HG03039 (cell line): ENCODE measurements at regions not wholly inside any gene's neighbourhood (a gene's known extent, or its start where the extent isn't known, plus 50 kb on each side); places are given as distances from the start of the nearest gene placed in this dataset.

Experiments used
- ATAC-seq: cut with Tn5 transposase; IDR thresholded peaks from one replicate; pipeline ENCODE4 v1.9.1; 2021; ENCODE audit warnings: mild to moderate bottlenecking, moderate library complexity; ENCODE audit not compliant: unreplicated experiment

DNA sequence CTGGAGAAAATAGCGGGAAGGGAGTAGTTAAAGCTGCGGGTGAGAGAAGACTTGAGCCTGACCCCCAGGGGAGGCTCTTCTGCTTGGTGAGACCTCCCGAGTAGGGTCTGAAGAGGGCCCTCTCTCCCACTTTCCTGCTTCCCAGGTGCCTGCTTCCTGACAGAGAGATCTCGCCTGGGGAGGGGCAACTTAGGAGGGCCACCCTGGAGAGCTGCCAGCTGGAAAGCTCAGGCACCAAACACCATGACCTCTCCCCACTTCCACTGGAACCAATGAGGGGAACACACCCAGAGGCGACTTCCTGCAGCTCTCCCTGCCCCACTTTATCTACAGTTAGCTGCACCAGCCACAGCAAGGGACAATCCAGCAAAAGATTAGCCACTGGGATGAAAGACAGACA lies 208.0 kb downstream of the TBXT start:
- no peak for ATAC-seq

DNA sequence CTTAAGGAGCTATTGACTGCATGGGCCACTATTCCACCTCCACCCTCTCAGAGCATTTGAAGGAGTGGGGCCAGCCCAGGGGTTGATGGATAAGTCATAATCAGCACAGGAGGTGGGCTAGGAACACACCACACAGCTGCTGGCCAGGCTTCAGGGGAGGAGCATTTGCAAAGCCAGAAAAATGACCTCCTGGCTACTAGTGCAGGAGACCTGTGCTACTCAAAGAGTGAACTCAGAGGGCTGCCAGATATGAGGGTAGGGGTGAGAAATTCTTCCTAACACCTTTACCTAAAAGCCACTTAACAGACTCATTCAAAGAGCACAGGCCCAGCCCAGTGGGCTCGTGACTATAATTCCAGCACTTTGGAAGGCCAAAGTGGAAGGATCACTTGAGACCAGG lies 210.8 kb downstream of the TBXT start:
- no peak for ATAC-seq

DNA sequence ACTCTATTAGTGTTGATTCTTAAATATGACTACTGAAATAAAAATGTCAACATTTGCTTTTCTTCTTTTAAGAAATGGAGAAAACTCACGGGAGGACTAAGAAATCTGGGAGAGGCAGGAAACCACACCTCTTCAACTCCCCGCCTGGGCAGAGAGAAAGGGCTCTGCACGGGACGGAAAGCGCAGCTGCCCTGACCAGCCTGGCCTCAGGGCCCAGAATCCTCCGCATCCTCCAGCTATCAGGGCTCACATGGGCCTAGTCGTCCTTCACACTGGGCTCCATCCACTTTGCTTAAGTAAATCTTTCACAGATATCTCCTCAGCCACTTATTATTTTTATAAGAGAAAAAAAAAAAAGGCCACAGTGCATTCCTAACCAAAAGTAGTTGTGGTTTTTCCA lies 215.1 kb downstream of the TBXT start:
- ATAC-seq, result no peak

DNA sequence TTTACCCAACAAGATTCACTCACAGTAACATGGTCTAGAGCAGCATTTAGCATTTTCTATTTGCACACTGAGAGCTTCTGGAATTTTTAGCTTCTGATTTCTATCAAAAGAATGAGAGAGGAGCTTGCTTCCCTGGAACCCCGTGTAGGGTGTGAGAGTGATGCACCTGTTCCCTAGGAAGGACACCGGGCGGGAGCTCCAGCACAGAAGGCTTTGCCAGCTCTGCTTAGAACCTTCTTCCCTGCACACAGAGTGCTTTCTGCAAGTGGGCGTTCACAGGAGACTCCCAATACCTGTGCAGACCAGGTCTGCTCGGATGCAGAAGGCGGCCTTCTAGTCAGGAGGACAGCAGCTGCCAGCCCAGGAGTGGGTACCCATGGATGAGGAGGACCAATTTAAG lies 217.3 kb downstream of the TBXT start:
- no peak for ATAC-seq

DNA sequence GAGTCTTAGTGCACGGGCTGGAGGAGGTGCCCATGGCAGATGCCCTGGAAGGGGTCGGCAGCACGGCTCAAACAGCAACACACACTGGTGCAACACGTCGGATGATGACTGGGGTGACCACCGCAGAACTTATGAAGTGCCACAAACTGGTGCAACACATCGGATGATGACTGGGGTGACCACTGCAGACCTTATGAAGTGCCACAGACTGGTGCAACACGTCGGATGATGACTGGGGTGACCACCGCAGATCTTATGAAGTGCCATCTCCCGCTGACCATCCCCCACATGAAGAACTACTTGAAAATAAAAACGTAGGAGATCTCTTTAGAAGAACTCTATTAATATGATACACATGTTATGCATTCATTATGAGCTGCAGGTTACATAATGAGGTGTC lies 218.3 kb downstream of the TBXT start:
- no peak for ATAC-seq

DNA sequence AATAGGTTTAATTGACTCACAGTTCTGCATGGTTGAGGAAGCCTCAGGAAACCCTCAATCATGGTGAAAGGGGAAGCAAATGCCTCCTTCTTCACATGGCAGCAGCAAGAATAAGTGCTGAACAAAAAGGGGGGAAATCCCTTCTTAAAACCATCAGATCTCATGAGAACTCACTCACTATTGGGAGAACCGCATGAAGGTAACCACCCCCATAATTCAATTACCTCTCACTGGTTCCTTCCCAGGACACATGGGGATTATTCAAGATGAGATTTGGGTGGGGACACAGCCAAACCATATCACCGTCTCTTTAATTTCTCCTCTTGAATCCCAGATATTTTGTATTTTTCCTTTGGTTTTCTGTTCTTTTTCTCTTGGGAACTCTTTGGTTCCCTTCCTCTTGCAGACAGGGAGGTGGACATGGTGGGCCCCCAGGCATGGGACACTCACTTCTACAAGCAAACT lies 223.6 kb downstream of the TBXT start:
- no peak for ATAC-seq

DNA sequence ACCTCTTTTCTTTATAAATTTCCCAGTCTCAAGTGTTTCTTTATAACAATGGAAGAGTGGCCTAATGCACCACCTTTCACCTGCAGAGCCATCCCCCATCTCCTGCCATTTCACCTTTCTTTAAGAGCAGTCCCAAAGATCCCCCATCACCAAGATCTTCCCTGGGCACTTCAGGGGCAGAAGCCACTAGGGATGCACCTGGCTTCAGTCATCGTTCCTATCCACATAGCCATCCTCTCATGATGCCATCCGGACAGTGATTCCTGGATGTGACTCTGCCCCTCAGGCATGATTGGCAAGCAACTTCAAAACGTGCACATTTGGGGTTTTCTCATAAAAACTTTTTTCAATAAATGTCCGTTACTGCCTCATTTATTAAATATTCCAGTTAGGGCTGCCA lies 225.9 kb downstream of the TBXT start:
- no peak for ATAC-seq

DNA sequence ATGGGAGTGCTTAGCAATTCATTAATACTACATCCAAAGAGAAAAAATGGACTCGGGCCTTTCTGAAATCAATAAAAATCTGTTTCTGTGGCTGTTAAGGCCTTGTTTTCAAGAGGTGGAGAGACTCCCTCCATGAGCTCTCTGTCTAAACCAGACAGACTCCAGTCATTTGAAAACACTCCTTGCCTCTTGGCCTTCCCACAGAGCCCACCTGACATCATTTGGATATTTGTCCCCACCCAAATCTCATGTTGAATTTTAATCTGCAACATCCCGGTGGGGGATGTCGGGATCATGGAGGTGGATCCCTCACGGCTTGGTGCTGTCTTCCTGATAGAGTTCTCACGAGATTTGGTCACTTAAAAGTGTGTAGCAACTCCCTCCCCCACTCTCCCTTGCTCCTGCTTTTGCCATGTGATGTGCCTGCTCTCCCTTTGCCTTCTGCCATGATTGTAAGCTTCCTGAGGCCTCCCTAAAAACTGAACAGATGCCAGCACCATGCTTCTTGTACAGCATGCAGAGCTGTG lies 226.3 kb downstream of the TBXT start:
- ATAC-seq, result no peak

DNA sequence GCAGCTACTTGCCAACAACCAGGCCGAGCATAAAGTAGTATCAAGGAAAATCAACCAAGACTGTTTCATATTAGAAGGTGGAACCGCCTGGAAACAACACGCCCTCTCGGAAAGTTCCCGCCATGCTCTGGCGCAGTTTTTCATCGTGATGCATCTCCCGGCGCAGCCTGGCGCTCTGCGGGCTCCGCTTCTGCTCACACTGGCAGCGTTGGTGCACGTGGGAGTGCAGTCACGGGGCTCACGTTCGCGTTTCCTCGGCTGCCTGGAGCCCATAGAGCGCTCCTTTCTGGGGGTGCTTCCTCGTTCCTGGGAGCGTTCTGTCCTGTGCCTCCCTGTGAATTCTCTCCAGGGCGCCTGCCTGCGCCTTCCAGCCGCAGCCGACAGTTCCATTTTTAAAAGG lies 227.3 kb downstream of the TBXT start:
- ATAC-seq, result no peak

DNA sequence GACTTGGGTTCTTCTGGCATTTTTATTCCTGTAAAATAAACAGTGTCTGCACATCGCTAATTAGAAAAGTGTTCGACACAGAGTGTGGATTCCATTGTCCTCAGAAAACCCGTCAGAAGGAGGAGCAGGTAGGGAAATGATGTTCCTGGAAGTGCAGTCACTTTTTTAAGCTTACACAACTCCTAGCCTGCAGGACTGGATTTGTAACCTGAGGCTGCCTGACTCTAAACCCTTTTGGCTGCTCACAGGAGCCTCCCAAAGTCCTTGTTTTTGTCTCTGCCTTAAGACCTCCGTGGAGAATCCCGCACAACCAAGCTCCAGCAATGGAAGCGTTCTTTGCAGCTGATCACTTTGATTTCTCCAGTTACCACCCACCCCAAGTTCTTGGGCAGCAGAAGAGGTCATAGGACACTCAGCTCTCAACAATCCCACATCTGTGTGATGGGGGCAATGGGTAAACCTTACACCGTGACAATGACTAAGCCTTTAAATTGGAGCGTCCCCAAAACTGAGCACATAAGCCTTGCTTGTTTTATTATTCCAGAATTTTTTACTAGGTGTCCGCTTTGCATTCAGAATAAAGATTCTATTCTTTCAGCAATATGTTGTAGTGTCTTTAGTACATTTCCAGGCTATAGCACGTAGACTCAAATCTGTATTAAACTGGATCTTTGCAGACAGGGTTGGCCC lies 227.9 kb downstream of the TBXT start:
- ATAC-seq, result no peak

DNA sequence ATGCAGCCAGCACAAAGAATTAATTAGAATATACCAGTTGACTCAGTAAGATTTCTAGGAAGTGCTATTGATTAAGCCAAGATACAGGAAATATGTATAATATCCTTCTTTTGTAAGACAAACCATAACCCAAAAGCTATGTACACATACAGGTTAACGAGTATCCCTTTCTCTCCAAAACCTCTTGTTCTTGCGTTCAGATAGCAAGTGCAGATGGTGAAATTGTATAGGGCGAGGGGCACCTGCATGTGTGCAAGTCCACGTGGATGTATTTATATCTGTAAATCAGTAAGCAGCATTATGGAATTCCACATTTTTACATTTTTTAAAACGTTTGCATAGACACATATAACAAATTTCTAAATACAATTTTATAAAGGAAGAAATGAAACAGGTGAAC lies 228.6 kb downstream of the TBXT start:
- ATAC-seq, result no peak

DNA sequence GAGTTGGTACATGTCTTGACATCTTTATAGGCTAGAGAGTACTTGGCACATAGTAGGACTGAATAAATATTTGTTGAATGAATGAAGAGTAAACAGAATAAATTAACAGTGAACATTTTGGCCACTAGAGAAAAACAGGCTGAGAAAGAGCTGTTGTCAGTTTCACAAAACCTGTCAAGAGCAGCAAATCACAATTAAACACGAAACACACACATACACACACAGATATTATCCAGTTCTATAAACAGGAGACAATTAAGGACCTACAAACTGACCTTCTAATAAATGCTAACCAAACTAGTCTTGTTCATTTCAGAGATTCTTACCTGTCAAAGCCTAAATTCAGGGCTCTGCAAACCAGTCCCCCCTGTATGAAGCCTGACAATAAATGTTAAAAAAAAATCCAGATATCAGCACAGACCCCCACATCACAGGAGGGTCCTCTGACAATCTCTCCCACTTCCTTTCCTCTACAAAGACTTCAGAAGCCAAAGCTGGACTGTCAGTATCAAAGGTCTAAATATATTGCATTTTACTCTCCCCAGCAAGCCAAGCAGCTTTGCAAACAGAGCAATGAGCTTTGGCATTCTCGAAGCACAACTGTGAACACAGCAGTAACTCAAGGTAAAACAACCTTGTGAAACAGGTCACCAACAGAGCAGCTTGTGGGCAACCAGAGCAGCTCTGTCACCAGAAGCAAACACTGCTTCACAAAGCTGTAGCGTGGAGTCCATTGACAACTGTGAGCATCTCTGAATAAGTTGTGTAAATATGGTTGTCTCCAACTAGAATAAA lies 229.9 kb downstream of the TBXT start:
- no peak for ATAC-seq

DNA sequence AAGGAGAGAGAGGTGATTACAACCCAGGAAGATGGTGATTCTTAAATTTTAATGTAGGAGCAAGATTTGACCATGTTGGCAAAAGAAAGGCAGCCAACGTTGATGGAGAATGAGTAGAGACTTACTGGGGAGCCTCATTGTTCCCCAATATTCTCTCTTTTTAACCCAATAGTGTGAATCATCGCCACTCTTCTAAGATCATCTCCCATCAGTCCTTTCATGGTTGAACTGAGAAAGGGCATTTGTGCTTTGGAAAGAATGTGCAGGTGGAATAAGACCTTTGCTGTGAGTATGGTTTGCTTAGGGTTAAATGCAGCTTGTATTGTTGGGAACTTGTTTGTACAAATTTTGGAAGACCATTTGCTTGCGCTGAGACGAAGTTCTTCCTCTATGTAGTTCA lies 231.0 kb downstream of the TBXT start:
- no peak for ATAC-seq

DNA sequence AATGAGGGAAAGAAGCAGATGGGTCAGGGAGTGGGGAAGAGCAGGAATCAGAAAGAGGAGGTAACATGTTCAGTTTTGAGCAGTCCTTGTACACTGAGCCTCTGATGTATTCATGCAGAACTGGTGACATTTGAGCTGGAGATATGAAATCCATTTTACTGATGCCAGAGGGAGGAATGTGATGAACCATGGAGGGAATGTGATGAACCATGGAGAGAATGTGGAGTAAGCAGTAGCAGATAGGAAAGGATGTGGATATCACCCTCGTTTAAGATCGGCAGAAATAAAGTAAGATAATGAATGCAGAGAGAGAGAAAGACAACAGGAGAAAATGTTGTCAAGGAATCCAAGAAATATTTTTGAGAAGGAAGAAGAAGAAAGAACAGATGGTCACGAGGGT lies 231.6 kb downstream of the TBXT start:
- no peak for ATAC-seq

DNA sequence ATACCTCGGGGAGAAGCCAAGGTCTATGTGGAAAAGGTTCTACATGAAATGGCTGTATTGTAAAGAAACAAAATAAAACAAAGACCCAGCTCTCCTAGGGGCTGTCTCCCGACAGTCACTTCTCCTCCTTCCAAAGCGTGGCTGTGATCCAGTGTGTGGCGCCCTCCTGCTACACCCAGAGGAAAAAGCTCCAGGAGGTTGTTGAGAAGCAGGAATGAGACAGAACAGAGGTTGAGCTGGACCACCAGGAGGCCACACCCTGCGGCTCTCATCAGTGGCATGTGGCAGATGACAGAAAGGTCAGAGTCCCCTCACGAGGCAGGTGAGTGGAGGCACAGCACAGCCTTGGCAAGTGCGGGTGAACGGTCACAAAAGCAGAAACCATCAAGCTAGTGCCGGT lies 236.0 kb downstream of the TBXT start:
- no peak for ATAC-seq

DNA sequence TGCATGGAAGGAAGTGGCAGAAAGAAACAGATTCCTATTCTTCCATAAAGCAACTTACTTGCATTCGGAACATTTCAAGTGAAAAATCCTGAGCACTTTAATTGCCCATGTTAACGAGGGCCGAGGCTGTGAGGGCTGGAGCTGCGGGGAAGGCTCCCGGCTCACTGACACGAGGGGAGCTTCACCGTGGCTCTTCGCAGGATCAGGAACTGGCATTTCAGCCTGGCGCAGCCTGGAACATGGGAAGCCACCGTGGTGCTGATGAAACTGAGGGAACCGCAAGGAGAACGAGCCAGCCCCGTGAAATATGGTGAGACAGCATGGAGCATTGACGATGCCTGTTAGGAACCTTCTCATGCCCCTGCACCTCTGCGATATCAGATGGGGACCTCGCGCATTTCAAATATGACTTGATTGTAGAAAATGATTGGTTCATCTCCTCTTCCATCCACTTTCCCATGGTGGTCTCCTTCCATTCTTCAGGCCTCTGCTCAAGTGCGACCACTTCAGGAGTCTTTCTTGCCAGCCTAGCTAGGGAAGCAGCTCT lies 236.9 kb downstream of the TBXT start:
- no peak for ATAC-seq

DNA sequence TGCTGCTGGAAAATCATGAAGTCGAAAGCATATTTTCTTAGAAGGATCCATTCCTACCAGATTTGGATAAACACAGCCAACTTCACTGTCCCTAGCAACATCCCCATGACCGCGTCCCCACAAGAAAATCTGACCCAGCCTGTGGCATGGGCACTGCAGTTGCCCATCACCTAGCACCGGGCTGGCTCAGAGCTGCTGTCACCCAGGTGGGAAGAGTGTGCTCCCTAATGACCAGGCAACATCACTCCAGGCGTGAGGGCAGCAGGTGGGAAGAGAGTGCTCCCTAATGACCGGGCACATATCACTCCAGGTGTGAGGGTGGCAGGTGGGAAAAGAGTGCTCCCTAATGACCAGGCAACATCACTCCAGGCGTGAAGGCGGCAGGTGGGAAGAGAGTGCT lies 238.0 kb downstream of the TBXT start:
- no peak for ATAC-seq

DNA sequence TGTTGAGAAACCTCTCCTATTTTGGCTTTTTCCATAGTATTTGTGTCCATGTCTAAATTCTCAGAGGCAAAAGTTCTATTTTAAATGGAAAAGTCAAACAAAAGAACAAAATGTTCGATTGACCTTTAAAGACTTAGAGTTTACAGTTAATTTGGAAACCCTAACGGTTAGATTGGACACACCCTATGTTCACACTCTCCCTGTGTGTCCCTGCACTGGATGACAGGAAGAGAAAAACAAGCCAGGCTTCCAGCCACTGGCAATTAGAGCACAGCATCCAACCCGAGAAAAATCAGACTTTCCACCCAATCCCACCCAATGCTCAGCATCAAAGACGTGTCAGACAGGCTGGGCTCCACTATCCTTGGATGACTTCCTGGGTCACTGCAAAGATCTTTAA lies 241.3 kb downstream of the TBXT start:
- no peak for ATAC-seq

DNA sequence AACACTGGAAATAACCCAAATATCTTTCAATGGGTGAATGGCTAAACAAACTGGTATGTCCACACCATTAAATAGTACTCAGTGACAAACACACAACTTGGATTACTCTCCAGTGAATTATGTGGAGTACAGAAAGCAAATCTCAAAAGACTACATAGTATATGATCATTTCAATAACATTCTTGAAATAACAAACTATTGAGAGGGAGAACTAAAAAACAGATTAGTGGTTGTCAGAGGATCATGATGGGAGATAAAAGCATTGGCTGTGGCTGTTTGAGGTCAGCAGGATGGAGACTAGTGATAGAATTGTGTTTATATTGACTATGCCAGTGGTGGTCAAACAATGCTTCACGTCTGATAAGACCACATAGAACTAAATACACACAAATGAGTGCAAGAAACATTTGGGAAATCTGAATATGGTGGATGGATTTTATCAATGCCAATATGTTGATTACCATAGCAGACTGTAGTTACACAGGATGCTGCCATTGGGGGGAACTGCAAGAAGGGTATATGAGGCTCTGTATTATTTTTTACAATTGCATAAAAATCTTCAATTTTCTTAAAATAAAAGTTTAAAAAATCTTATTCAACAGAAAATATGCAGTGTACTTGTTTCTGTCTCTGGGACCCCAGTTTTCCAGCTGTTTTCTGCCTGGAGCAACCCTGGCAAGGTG lies 242.0 kb downstream of the TBXT start:
- ATAC-seq, result no peak

DNA sequence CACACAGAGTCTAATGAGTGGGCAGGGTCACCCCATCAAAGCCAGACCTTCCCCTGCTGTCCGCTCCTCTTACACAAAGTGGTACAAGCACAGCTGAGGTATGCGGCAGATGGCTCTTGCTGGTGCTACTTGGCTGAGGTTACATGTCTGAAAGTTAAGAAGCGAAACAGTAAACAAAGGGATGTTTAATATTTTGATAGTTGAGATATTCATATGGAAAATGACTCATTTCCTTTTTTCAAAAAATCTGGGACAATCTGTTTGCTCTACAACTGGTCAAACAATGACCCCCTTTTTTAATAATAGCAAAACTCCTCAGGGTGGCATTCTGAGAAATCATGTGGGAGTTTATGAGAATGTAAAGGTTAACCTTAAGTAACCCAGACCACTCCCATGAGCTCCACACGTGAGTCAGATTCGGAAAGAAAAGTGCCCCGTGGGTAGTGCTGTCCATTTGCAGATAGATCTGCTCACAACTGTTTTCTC lies 245.3 kb downstream of the TBXT start:
- ATAC-seq, result no peak

DNA sequence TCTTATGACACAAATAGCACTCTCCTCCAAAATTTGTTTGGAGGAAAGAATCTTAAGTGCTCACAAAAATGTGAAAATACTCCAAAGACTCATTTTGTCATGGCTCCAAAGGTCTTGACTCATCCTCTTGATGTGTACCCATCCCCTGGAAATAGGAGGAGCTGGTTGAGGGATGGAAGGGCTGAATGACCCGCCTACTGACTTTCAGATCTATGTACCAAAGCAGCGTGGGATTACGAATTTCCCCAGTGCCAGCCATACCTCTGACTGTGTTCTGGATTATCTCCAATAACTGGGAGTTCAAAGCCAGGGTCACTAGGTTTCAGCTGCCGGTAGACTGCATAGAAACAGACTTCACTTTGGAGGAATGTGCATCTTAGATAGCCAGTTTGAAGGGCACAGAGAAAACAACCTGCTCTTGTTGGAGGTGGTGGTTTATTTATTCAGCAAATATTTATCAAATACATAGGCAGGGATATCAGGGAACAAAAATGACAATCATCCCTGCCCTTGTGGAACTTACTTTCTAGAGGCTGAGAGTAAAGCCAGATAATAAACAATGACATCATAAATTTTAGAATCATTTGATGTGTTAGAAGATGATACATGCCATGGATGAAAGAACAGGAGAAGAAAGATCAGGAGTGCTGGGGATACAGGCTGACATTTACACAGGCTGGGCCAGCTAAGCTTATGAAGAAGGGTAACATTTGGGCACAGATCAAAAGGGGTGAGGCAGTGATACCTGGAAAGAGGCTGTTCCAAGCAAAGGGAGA lies 246.6 kb downstream of the TBXT start:
- ATAC-seq, result no peak
